ENCODE measurements at regions not wholly inside any gene's neighbourhood (a gene's known extent, or its start where the extent isn't known, plus 50 kb on each side); places are given as distances from the start of the nearest gene placed in this dataset.
A peak's percentile ranks its signal among the peaks of the same experiment; 100 is the strongest.

GRCh38 chr13:29688193-29688592, 92.7 kb upstream of the SLC7A1 start:
- no peak overlapping the region for H3K4me3 Mint-ChIP-seq (ENCODE audit: unreplicated experiment)
- no peak overlapping the region for H3K9ac ChIP-seq (ENCODE audit: low read length)
- H3K27me3 Mint-ChIP-seq (ENCODE audit: low read depth, unreplicated experiment), result no peaks in the 10 kb centered on the region
- no peaks in the 10 kb centered on the region for H4K20me1 ChIP-seq (ENCODE audit: insufficient read depth, low read length)
- H3K27me3 ChIP-seq (ENCODE audit: insufficient read depth, low read length), result no peaks in the 10 kb centered on the region
- no peak overlapping the region for H3K4me3 ChIP-seq (ENCODE audit: insufficient read depth, low read depth, low read length)
- no peak overlapping the region for H3K4me2 ChIP-seq (ENCODE audit: low read length)
- peaks cover 9% of the 10 kb centered on the region for H3K4me1 Mint-ChIP-seq (ENCODE audit: low read depth, unreplicated experiment)
- no peak overlapping the region for H3K27ac Mint-ChIP-seq (ENCODE audit: unreplicated experiment)
- DNase-seq (ENCODE audit: low read depth) (no peak), FAIRE-seq (no peak)
- TF ChIP-seq EZH2 (IDR thresholded peaks at IDR 0.05; ENCODE audit: insufficient read depth, low read length) (no peak), CTCF (IDR thresholded peaks at IDR 0.05; ENCODE audit: insufficient read depth, low read depth, low read length) (no peak)
- no peak overlapping the region for H3K27ac ChIP-seq (ENCODE audit: low read depth, low read length)
- H3K79me2 ChIP-seq (ENCODE audit: insufficient read depth, low read length), result no peaks in the 10 kb centered on the region
- H3K4me1 ChIP-seq (ENCODE audit: insufficient read depth, low read length), result peaks cover 3% of the 10 kb centered on the region
- H3K9me3 Mint-ChIP-seq (ENCODE audit: unreplicated experiment), result peaks cover 2% of the 10 kb centered on the region
- no peaks in the 10 kb centered on the region for H3K36me3 ChIP-seq (ENCODE audit: insufficient read depth, low read length)
- H2AFZ ChIP-seq (ENCODE audit: low read depth, low read length), result no peak overlapping the region
- H3K36me3 Mint-ChIP-seq (ENCODE audit: low read depth, unreplicated experiment), result no peaks in the 10 kb centered on the region
- no peaks in the 10 kb centered on the region for H3K9me3 ChIP-seq (ENCODE audit: insufficient read depth, low read depth, low read length)

DNA sequence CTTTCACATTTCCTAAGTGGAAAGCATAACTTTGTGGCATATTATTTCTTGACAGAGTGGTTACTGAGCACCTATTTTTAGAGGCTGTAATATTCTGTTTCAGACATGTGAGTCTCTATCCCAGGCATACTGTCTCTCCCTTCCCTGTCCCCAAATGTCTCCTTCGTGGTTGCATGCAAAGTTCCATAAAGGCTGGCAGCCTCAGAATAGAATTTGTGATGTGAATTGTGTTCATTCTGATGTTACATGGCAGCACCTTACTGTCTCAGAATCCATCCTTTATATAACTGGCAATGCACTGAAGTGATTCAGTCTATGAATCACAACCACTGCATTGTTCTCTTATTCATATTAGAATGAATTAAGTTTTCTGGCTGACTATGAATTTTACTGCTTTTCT, 89.0 kb upstream of the SLC7A1 start:
- H3K27me3 ChIP-seq (ENCODE audit: insufficient read depth, low read length), result no peaks in the 10 kb centered on the region
- no peak overlapping the region for H2AFZ ChIP-seq (ENCODE audit: low read depth, low read length)
- no peaks in the 10 kb centered on the region for H3K36me3 Mint-ChIP-seq (ENCODE audit: low read depth, unreplicated experiment)
- no peak overlapping the region for H3K4me3 Mint-ChIP-seq (ENCODE audit: unreplicated experiment)
- no peaks in the 10 kb centered on the region for H3K9me3 ChIP-seq (ENCODE audit: insufficient read depth, low read depth, low read length)
- no peak overlapping the region for H3K4me3 ChIP-seq (ENCODE audit: insufficient read depth, low read depth, low read length)
- H3K9me3 Mint-ChIP-seq (ENCODE audit: unreplicated experiment), result peaks cover 2% of the 10 kb centered on the region
- peaks cover 24% of the 10 kb centered on the region for H3K27me3 Mint-ChIP-seq (ENCODE audit: low read depth, unreplicated experiment)
- H3K36me3 ChIP-seq (ENCODE audit: insufficient read depth, low read length), result no peaks in the 10 kb centered on the region
- DNase-seq (ENCODE audit: low read depth) (peak; percentile 77), FAIRE-seq (peak; percentile 67)
- H4K20me1 ChIP-seq (ENCODE audit: insufficient read depth, low read length), result no peaks in the 10 kb centered on the region
- no peak overlapping the region for H3K27ac Mint-ChIP-seq (ENCODE audit: unreplicated experiment)
- TF ChIP-seq EZH2 (IDR thresholded peaks at IDR 0.05; ENCODE audit: insufficient read depth, low read length) (no peak), CTCF (IDR thresholded peaks at IDR 0.05; ENCODE audit: insufficient read depth, low read depth, low read length) (no peak)
- H3K4me1 ChIP-seq (ENCODE audit: insufficient read depth, low read length), result peaks cover 3% of the 10 kb centered on the region
- no peaks in the 10 kb centered on the region for H3K79me2 ChIP-seq (ENCODE audit: insufficient read depth, low read length)
- H3K9ac ChIP-seq (ENCODE audit: low read length), result no peak overlapping the region
- H3K4me2 ChIP-seq (ENCODE audit: low read length), result peak overlapping the region; percentile 48
- H3K4me1 Mint-ChIP-seq (ENCODE audit: low read depth, unreplicated experiment), result peaks cover 9% of the 10 kb centered on the region
- H3K27ac ChIP-seq (ENCODE audit: low read depth, low read length), result peak overlapping the region; percentile 5

DNA sequence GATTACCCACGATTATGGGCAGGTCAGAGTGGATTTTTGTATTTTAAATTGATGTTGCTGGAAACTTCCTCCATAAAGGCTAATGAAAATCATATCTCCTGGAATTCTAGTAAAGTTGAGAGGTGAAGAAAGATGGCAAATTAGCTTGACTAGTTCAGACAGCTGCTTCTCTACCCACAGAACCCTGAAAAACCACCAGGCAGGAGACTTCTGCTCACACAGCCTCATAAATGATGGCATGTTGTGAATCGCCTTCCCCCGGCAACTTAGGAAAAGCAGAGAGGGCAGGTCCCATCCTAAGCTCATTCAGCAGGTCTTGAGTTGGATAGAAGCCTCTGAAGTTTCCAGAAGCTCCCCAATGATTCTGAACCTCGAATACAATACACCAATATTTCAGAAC, 87.6 kb upstream of the SLC7A1 start:
- Histone ChIP-seq H2AFZ (ENCODE audit: low read depth, low read length) (no peak overlapping the region), H4K20me1 (ENCODE audit: insufficient read depth, low read length) (no peaks in the 10 kb centered on the region), H3K36me3 (ENCODE audit: insufficient read depth, low read length) (no peaks in the 10 kb centered on the region), H3K4me3 (ENCODE audit: insufficient read depth, low read depth, low read length) (no peak overlapping the region), H3K27ac (ENCODE audit: low read depth, low read length) (no peak overlapping the region), H3K79me2 (ENCODE audit: insufficient read depth, low read length) (no peaks in the 10 kb centered on the region), H3K4me2 (ENCODE audit: low read length) (no peak overlapping the region), H3K27me3 (ENCODE audit: insufficient read depth, low read length) (no peaks in the 10 kb centered on the region), H3K4me1 (ENCODE audit: insufficient read depth, low read length) (peaks cover 3% of the 10 kb centered on the region), H3K9me3 (ENCODE audit: insufficient read depth, low read depth, low read length) (no peaks in the 10 kb centered on the region), H3K9ac (ENCODE audit: low read length) (no peak overlapping the region)
- TF ChIP-seq EZH2 (IDR thresholded peaks at IDR 0.05; ENCODE audit: insufficient read depth, low read length) (no peak), CTCF (IDR thresholded peaks at IDR 0.05; ENCODE audit: insufficient read depth, low read depth, low read length) (no peak)
- Mint-ChIP-seq H3K27ac (ENCODE audit: unreplicated experiment) (no peak overlapping the region), H3K27me3 (ENCODE audit: low read depth, unreplicated experiment) (peaks cover 26% of the 10 kb centered on the region), H3K4me3 (ENCODE audit: unreplicated experiment) (no peak overlapping the region), H3K36me3 (ENCODE audit: low read depth, unreplicated experiment) (no peaks in the 10 kb centered on the region), H3K4me1 (ENCODE audit: low read depth, unreplicated experiment) (peaks cover 5% of the 10 kb centered on the region), H3K9me3 (ENCODE audit: unreplicated experiment) (peaks cover 2% of the 10 kb centered on the region)
- no peak for DNase-seq (ENCODE audit: low read depth)
- FAIRE-seq, result no peak

All from astrocyte (in vitro differentiated cells and primary cell).